HG03520 (cell line): ENCODE measurements at regions not wholly inside any gene's neighbourhood (a gene's known extent, or its start where the extent isn't known, plus 50 kb on each side); places are given as distances from the start of the nearest gene placed in this dataset.
A peak's percentile ranks its signal among the peaks of the same experiment; 100 is the strongest.

Experiments used
- ATAC-seq: cut with Tn5 transposase; IDR thresholded peaks from one replicate; pipeline ENCODE4 v1.9.1; 2021; ENCODE audit warnings: mild to moderate bottlenecking, moderate library complexity; ENCODE audit not compliant: unreplicated experiment

- no peak for ATAC-seq
Measured at GRCh38 chr1:184141361-184141880, 89.9 kb downstream of the TSEN15 start.

- no peak for ATAC-seq
Measured at GRCh38 chr1:184143449-184143848, 91.9 kb downstream of the TSEN15 start.

GRCh38 chr1:184145083-184145482, 93.6 kb downstream of the TSEN15 start:
- ATAC-seq = no peak

GRCh38 chr1:184146202-184146601, 94.7 kb downstream of the TSEN15 start:
- ATAC-seq = no peak

- ATAC-seq = no peak
Measured at GRCh38 chr1:184150776-184151531, 99.4 kb downstream of the TSEN15 start.

- ATAC-seq = no peak
Measured at GRCh38 chr1:184152434-184152898, 100.9 kb downstream of the TSEN15 start.

GRCh38 chr1:184152974-184153373, 101.4 kb downstream of the TSEN15 start:
- no peak for ATAC-seq

- no peak for ATAC-seq
Measured at GRCh38 chr1:184153731-184154130, 102.2 kb downstream of the TSEN15 start.

- no peak for ATAC-seq
Measured at GRCh38 chr1:184156521-184157393, 105.2 kb downstream of the TSEN15 start.

GRCh38 chr1:184157394-184157742, 105.8 kb downstream of the TSEN15 start:
- no peak for ATAC-seq

- ATAC-seq = no peak
Measured at GRCh38 chr1:184158896-184159681, 107.6 kb downstream of the TSEN15 start.

GRCh38 chr1:184160236-184160635, 108.7 kb downstream of the TSEN15 start:
- no peak for ATAC-seq

- ATAC-seq = no peak
Measured at GRCh38 chr1:184161071-184161698, 109.7 kb downstream of the TSEN15 start.

GRCh38 chr1:184162281-184162680, 110.8 kb downstream of the TSEN15 start:
- ATAC-seq = no peak

- peak; percentile 85 for ATAC-seq
Measured at GRCh38 chr1:184163674-184164465, 112.3 kb downstream of the TSEN15 start.

GRCh38 chr1:184164536-184164935, 113.0 kb downstream of the TSEN15 start:
- no peak for ATAC-seq

- no peak for ATAC-seq
Measured at GRCh38 chr1:184166485-184166884, 115.0 kb downstream of the TSEN15 start.

GRCh38 chr1:184167352-184167751, 115.8 kb downstream of the TSEN15 start:
- ATAC-seq = no peak

GRCh38 chr1:184170719-184171118, 119.2 kb downstream of the TSEN15 start:
- no peak for ATAC-seq

- ATAC-seq = no peak
Measured at GRCh38 chr1:184176058-184176457, 124.5 kb downstream of the TSEN15 start.
